ENCODE measurements at regions not wholly inside any gene's neighbourhood (a gene's known extent, or its start where the extent isn't known, plus 50 kb on each side); places are given as distances from the start of the nearest gene placed in this dataset.

GRCh38 chr10:9921544-9921943, 1096.1 kb upstream of the CELF2 start:
- no peak for TF ChIP-seq POLR2AphosphoS5 (IDR thresholded peaks at IDR 0.05; ENCODE audit: low read depth)
- no peak for TF ChIP-seq CTCF (IDR thresholded peaks at IDR 0.05; ENCODE audit: insufficient read depth, low read length)
- no peak for TF ChIP-seq SPI1 (IDR thresholded peaks at IDR 0.05; ENCODE audit: borderline replicate concordance, low read depth)
- TF ChIP-seq GABPA (IDR thresholded peaks at IDR 0.05; ENCODE audit: low read depth) = no peak
- TF ChIP-seq REST (IDR thresholded peaks at IDR 0.05; ENCODE audit: insufficient replicate concordance, low read depth) = no peak
- DNase-seq (ENCODE audit: low read depth in 1 of 2, low spot score in 1 of 2) = no peak
- H3K4me3 ChIP-seq (replicated peaks; ENCODE audit: insufficient read depth, low read length) = no peak overlapping the region
- H3K27me3 ChIP-seq (ENCODE audit: insufficient read depth, poor library complexity, severe bottlenecking) = no peaks in the 10 kb centered on the region
- no peak overlapping the region for H3K27ac ChIP-seq (replicated peaks)

- no peak overlapping the region for H3K27ac ChIP-seq (replicated peaks)
- no peak overlapping the region for H3K4me3 ChIP-seq (replicated peaks; ENCODE audit: insufficient read depth, low read length)
- TF ChIP-seq POLR2AphosphoS5 (IDR thresholded peaks at IDR 0.05; ENCODE audit: low read depth) (no peak), GABPA (IDR thresholded peaks at IDR 0.05; ENCODE audit: low read depth) (no peak), CTCF (IDR thresholded peaks at IDR 0.05; ENCODE audit: insufficient read depth, low read length) (no peak), REST (IDR thresholded peaks at IDR 0.05; ENCODE audit: insufficient replicate concordance, low read depth) (no peak), SPI1 (IDR thresholded peaks at IDR 0.05; ENCODE audit: borderline replicate concordance, low read depth) (no peak)
- no peak for DNase-seq (ENCODE audit: low read depth in 1 of 2, low spot score in 1 of 2)
- no peaks in the 10 kb centered on the region for H3K27me3 ChIP-seq (ENCODE audit: insufficient read depth, poor library complexity, severe bottlenecking)
Observed at GRCh38 chr10:9922126-9922870, 1095.4 kb upstream of the CELF2 start.

- no peak overlapping the region for H3K4me3 ChIP-seq (replicated peaks; ENCODE audit: insufficient read depth, low read length)
- TF ChIP-seq REST (IDR thresholded peaks at IDR 0.05; ENCODE audit: insufficient replicate concordance, low read depth) (no peak), POLR2AphosphoS5 (IDR thresholded peaks at IDR 0.05; ENCODE audit: low read depth) (no peak), CTCF (IDR thresholded peaks at IDR 0.05; ENCODE audit: insufficient read depth, low read length) (no peak), GABPA (IDR thresholded peaks at IDR 0.05; ENCODE audit: low read depth) (no peak), SPI1 (IDR thresholded peaks at IDR 0.05; ENCODE audit: borderline replicate concordance, low read depth) (no peak)
- no peak overlapping the region for H3K27ac ChIP-seq (replicated peaks)
- no peaks in the 10 kb centered on the region for H3K27me3 ChIP-seq (ENCODE audit: insufficient read depth, poor library complexity, severe bottlenecking)
- no peak for DNase-seq (ENCODE audit: low read depth in 1 of 2, low spot score in 1 of 2)
Observed at GRCh38 chr10:9926003-9926402, 1091.7 kb upstream of the CELF2 start.

All from HL-60 (cell line).